VCaP (cell line): ENCODE measurements at regions not wholly inside any gene's neighbourhood (a gene's known extent, or its start where the extent isn't known, plus 50 kb on each side); places are given as distances from the start of the nearest gene placed in this dataset.

Experiments
- H3K27ac ChIP-seq: fragments of 450-650 bp; 2 replicates; pipeline ENCODE4 v1.5.1; 2017
- TF ChIP-seq, protein P1 (sequence below): fragments of 450-650 bp; conservative IDR thresholded peaks from 2 replicates; pipeline ENCODE4 v1.5.1; 2017; ENCODE audit warnings: mild to moderate bottlenecking, moderate library complexity

DNA sequence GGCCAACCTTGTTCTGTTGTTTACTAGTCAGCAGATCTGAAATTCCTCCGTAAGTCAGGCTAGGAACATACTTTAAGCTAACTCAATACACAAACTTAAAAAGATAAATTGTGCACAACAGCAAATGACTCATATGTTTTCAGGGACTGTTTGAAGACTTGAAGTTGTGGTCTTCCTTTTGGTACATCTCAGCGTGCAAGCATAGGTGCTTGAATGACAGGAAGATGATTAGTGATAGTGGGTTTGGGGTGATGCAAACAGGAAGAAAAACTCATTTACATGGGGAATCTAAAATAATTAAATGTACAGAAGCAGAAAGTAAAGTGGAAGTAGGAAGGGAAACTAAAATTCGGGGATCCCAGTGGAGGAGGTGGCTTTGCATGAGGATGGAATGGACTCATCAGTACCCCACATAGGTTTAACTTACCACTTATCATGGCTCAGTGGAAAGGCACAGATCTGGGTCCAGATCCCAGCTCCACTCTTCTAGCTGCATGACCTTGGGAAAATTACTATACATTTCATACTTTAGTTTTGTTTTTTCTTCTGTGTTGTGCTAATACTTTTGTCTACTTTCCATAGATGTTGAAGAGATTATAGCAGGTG, 122.3 kb downstream of the XCL2 start:
- TF ChIP-seq, protein P1, sequence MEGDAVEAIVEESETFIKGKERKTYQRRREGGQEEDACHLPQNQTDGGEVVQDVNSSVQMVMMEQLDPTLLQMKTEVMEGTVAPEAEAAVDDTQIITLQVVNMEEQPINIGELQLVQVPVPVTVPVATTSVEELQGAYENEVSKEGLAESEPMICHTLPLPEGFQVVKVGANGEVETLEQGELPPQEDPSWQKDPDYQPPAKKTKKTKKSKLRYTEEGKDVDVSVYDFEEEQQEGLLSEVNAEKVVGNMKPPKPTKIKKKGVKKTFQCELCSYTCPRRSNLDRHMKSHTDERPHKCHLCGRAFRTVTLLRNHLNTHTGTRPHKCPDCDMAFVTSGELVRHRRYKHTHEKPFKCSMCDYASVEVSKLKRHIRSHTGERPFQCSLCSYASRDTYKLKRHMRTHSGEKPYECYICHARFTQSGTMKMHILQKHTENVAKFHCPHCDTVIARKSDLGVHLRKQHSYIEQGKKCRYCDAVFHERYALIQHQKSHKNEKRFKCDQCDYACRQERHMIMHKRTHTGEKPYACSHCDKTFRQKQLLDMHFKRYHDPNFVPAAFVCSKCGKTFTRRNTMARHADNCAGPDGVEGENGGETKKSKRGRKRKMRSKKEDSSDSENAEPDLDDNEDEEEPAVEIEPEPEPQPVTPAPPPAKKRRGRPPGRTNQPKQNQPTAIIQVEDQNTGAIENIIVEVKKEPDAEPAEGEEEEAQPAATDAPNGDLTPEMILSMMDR: no peak
- no peak overlapping the region for H3K27ac ChIP-seq

DNA sequence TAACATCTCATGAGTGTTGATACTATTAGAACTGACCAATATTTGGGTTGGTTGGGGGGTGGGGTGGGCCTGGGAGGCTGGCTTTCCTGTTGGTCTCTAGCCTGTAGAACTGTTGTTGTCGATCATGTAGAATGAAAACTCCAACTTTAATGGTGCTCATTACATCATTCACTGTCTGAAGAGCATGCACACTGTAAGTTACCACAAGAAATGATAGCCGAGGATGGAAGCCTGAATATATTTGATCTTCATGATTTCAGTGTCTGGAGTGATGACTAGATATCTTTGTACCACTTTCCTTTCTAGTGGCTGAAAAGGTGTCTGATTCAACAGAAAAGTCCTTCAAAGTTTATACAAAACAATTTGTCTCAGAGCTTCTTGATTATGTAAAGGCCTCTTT, 123.6 kb downstream of the XCL2 start:
- no peak overlapping the region for H3K27ac ChIP-seq
- TF ChIP-seq, protein P1: no peak

GRCh38 chr1:168419736-168420135, 124.1 kb downstream of the XCL2 start:
- H3K27ac ChIP-seq: no peak overlapping the region
- TF ChIP-seq, protein P1: no peak

DNA sequence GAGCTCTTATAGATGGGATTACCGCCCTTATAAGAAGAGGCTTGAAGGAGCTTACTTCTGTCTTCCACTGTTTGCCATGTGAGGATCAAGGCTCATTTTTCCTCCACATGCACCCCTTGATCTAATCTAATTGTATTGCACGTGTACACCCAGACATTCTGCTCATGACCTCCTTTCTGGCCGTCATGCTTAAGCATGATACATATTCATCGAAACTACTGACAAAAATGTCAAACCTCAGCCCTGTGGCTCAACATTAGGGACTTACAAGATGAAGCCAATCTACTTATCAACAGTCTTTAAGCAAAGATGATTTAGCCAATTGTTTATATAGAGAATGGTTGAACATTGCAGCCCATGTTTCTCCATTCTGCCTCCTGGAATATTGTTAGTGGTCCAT, 127.6 kb downstream of the XCL2 start:
- TF ChIP-seq, protein P1: no peak
- no peak overlapping the region for H3K27ac ChIP-seq

DNA sequence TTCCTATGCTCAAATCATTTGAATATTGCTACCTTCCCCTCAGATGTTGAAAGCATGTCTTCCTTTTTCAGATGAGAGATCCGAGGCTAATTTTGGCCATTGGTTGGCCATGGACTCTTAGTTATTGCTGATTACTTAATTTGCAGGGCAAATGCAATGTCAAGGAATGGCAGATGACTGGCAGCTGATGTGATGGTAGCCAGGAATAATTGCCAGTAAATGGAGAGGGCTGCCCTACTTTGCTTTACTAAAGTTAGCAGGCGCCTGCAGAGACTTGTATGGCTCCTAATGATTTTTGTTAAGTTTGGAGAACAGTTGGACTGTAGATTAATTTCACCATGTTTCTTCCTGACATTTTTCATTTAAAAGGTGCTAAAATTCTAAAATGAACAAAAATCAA, 128.9 kb downstream of the XCL2 start:
- TF ChIP-seq, protein P1: no peak

DNA sequence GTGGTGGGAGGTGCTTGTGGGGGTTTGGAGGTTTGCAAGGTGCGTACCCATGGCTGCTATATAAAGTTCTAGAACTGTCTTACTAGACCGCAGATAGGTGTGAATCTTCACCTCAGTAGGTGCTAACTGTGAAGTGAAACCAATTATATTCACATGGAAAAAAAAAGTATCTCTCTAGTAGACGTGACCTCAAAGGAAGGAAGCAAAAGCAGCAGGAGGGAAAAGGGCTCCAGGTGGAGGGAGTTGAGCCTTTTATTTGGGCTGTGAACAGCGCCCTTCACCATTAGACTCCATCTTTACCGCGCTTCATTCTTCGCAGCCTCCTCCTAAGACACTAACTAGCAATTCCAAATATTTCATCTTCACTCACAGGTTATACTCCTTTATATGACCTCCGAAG, 129.8 kb downstream of the TBX19 start:
- H3K27ac ChIP-seq: no peak overlapping the region
- TF ChIP-seq, protein P1: no peak

More for the DNA sequence above, 128.9 kb downstream of the XCL2 start:
- H3K27ac ChIP-seq: no peak overlapping the region

DNA sequence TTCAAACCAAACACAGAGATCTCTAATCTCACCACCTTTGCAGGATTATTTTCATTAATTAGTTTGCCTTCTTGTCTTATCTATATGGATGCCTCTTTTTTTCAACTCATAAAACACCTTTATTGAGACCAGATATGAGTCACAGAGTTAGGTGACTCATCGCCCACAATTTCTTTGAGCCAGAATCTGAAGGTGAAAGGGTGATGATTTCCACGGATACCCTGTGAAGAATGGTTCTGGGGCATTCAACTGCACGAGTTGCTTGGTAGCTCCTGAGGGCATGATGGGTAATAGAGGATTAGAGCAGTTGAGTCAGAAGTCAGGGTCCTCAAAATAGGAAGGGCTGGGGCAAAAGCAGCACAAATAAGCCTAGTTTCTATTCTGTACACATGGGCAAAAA, 128.2 kb downstream of the TBX19 start:
- TF ChIP-seq, protein P1: no peak
- no peak overlapping the region for H3K27ac ChIP-seq
